ENCODE measurements at regions not wholly inside any gene's neighbourhood (a gene's known extent, or its start where the extent isn't known, plus 50 kb on each side); places are given as distances from the start of the nearest gene placed in this dataset.

DNA sequence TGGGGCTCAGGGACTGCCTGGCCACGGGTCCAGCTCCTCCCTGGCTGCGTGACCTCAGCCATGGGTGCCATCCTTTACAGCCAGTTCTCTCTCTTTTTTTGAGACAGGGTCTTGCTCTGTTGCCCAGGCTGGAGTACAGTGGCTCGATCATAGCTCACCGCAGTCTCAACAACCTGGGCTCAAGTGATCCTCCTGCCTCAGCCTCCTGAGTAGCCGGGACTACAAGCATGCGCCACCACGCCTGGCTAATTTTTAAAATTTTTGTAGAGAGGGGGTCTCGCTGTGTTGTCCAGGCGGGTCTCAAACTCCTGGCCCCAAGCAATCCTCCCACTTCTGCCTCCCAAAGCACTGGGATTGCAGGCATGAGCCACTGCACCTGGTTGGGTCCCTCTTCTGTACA is 75.4 kb downstream of the PTPRS start:
- Histone ChIP-seq H4K20me1 (ENCODE audit: insufficient read depth) (no peaks in the 10 kb centered on the region), H3K9me2 (ENCODE audit: insufficient read depth, low read length) (no peaks in the 10 kb centered on the region), H3K4me3 (ENCODE audit: low read length) (no peak overlapping the region), H2AFZ (ENCODE audit: low read depth, low read length) (no peak overlapping the region), H3K9ac (ENCODE audit: low read length) (no peak overlapping the region), H3K27me3 (ENCODE audit: insufficient read depth, low read depth, low read length) (no peaks in the 10 kb centered on the region), H3F3A (ENCODE audit: insufficient read depth, low read length, poor library complexity, severe bottlenecking) (no peaks in the 10 kb centered on the region), H3K36me3 (ENCODE audit: insufficient read depth, low read length) (peaks cover 10% of the 10 kb centered on the region), H3K79me2 (replicated peaks; ENCODE audit: insufficient read depth, low read length) (no peaks in the 10 kb centered on the region), H3K27ac (ENCODE audit: low read length) (no peak overlapping the region), H3K9me3 (ENCODE audit: low read length) (no peaks in the 10 kb centered on the region), H3K4me2 (ENCODE audit: low read length) (no peak overlapping the region)
- no peak for TF ChIP-seq EZH2 (IDR thresholded peaks at IDR 0.05; ENCODE audit: borderline replicate concordance, insufficient read depth, low read length, poor library complexity, severe bottlenecking)
- TF ChIP-seq EP300 (conservative IDR thresholded peaks at IDR 0.05; ENCODE audit: poor library complexity, severe bottlenecking) = no peak
- TF ChIP-seq, protein P1, sequence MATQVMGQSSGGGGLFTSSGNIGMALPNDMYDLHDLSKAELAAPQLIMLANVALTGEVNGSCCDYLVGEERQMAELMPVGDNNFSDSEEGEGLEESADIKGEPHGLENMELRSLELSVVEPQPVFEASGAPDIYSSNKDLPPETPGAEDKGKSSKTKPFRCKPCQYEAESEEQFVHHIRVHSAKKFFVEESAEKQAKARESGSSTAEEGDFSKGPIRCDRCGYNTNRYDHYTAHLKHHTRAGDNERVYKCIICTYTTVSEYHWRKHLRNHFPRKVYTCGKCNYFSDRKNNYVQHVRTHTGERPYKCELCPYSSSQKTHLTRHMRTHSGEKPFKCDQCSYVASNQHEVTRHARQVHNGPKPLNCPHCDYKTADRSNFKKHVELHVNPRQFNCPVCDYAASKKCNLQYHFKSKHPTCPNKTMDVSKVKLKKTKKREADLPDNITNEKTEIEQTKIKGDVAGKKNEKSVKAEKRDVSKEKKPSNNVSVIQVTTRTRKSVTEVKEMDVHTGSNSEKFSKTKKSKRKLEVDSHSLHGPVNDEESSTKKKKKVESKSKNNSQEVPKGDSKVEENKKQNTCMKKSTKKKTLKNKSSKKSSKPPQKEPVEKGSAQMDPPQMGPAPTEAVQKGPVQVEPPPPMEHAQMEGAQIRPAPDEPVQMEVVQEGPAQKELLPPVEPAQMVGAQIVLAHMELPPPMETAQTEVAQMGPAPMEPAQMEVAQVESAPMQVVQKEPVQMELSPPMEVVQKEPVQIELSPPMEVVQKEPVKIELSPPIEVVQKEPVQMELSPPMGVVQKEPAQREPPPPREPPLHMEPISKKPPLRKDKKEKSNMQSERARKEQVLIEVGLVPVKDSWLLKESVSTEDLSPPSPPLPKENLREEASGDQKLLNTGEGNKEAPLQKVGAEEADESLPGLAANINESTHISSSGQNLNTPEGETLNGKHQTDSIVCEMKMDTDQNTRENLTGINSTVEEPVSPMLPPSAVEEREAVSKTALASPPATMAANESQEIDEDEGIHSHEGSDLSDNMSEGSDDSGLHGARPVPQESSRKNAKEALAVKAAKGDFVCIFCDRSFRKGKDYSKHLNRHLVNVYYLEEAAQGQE (IDR thresholded peaks at IDR 0.05; ENCODE audit: borderline replicate concordance) = no peak
- TF ChIP-seq TAF1 (IDR thresholded peaks at IDR 0.05; ENCODE audit: low read depth) = no peak
- TF ChIP-seq, protein P2, sequence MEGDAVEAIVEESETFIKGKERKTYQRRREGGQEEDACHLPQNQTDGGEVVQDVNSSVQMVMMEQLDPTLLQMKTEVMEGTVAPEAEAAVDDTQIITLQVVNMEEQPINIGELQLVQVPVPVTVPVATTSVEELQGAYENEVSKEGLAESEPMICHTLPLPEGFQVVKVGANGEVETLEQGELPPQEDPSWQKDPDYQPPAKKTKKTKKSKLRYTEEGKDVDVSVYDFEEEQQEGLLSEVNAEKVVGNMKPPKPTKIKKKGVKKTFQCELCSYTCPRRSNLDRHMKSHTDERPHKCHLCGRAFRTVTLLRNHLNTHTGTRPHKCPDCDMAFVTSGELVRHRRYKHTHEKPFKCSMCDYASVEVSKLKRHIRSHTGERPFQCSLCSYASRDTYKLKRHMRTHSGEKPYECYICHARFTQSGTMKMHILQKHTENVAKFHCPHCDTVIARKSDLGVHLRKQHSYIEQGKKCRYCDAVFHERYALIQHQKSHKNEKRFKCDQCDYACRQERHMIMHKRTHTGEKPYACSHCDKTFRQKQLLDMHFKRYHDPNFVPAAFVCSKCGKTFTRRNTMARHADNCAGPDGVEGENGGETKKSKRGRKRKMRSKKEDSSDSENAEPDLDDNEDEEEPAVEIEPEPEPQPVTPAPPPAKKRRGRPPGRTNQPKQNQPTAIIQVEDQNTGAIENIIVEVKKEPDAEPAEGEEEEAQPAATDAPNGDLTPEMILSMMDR (IDR thresholded peaks at IDR 0.05; ENCODE audit: poor library complexity, severe bottlenecking) = no peak
- TF ChIP-seq SMC3 (conservative IDR thresholded peaks at IDR 0.05; ENCODE audit: poor library complexity) = no peak
- TF ChIP-seq MXI1 (conservative IDR thresholded peaks at IDR 0.05; ENCODE audit: poor library complexity, severe bottlenecking) = no peak
- no peak for TF ChIP-seq POLR2AphosphoS5 (IDR thresholded peaks at IDR 0.05)
- TF ChIP-seq RAD21 (conservative IDR thresholded peaks at IDR 0.05) = no peak

DNA sequence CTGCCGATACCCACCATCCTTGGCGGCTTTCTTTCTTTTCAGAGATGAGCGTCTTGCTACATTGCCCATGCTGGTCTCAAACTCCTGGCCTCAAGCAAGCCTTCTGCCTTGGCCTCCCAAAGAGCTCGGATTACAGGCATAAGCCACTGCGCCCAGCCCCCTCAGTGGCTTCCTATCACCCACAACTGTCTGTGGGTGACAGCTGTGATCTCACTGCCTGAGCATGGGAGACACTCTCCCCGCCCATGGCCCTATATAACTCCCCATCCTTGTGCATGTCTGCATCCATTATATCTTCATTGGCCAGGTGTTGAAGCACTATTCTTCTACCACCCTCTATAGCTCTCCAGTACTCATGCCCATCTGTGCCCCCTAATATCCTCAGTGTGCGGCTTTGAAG is 76.2 kb downstream of the PTPRS start:
- H3K4me2 ChIP-seq (ENCODE audit: low read length) = no peak overlapping the region
- no peak overlapping the region for H3K27ac ChIP-seq (ENCODE audit: low read length)
- no peaks in the 10 kb centered on the region for H3F3A ChIP-seq (ENCODE audit: insufficient read depth, low read length, poor library complexity, severe bottlenecking)
- H3K9ac ChIP-seq (ENCODE audit: low read length) = no peak overlapping the region
- no peak overlapping the region for H3K4me3 ChIP-seq (ENCODE audit: low read length)
- TF ChIP-seq SMC3 (conservative IDR thresholded peaks at IDR 0.05; ENCODE audit: poor library complexity) (no peak), POLR2AphosphoS5 (IDR thresholded peaks at IDR 0.05) (no peak), MXI1 (conservative IDR thresholded peaks at IDR 0.05; ENCODE audit: poor library complexity, severe bottlenecking) (no peak), EP300 (conservative IDR thresholded peaks at IDR 0.05; ENCODE audit: poor library complexity, severe bottlenecking) (no peak)
- TF ChIP-seq, protein P1 (IDR thresholded peaks at IDR 0.05; ENCODE audit: borderline replicate concordance) = no peak
- no peaks in the 10 kb centered on the region for H3K9me2 ChIP-seq (ENCODE audit: insufficient read depth, low read length)
- H3K36me3 ChIP-seq (ENCODE audit: insufficient read depth, low read length) = peaks cover 10% of the 10 kb centered on the region
- H3K79me2 ChIP-seq (replicated peaks; ENCODE audit: insufficient read depth, low read length) = no peaks in the 10 kb centered on the region
- no peaks in the 10 kb centered on the region for H3K27me3 ChIP-seq (ENCODE audit: insufficient read depth, low read depth, low read length)
- H2AFZ ChIP-seq (ENCODE audit: low read depth, low read length) = no peak overlapping the region
- H4K20me1 ChIP-seq (ENCODE audit: insufficient read depth) = no peaks in the 10 kb centered on the region
- no peaks in the 10 kb centered on the region for H3K9me3 ChIP-seq (ENCODE audit: low read length)
